ENCODE measurements at regions not wholly inside any gene's neighbourhood (a gene's known extent, or its start where the extent isn't known, plus 50 kb on each side); places are given as distances from the start of the nearest gene placed in this dataset.

DNA sequence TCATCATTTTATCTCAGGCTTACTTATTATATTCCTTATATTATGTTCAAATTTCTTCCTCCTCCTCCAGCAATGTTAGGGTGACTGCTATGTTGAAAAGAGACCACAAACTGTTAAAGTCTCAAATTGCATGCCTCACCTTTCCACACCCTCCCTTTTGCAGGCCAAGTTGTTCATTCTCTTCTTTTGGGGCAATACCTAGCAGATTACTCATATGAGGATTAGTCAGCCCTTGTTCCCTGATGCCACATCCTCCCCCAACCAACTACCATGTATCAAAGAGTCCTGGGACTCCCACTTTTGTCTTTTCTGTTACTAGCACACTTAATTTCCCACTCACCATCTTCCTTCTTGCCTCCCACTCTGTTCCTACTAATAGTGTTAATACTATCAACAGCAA, 434.7 kb downstream of the BCKDHB start:
- TF ChIP-seq CTCF (conservative IDR thresholded peaks at IDR 0.05; ENCODE audit: low read length) (no peak), EZH2phosphoT487 (IDR thresholded peaks at IDR 0.05; ENCODE audit: borderline replicate concordance, low read depth, low read length) (no peak)
